NCI-H510A treated with DMSO at 0.1 percent for 48 hours (cell line): ENCODE measurements at regions not wholly inside any gene's neighbourhood (a gene's known extent, or its start where the extent isn't known, plus 50 kb on each side); places are given as distances from the start of the nearest gene placed in this dataset.
"Not testable (repeated sequence)": the region's sequence is repeated elsewhere in the genome, so short reads cannot be mapped to it uniquely, and the experiment has no call there.

Experiments
- DNase-seq: peaks from one replicate; lab custom pipeline; 2025; lab: John Stamatoyannopoulos, UW

DNA sequence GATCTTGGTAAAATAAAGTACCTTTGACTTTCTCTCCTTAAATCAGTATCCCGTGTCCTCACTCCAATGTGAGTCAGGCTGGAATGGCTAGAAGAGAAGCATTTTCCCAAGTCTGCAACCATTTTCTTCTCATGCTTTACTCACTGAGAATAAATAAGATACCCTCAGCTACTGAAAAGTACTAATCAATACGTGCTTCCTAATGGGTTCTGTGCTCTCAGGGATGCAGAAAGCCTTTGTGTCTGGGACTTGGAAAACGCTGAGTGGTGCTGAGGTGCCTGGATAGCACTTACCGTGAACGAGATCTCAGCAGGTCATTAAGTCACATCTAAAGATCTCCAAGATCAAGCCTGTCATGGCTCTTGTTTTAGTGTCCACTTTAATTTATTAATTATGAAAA, 672.3 kb upstream of the C16orf82 start:
- DNase-seq: no peak

DNA sequence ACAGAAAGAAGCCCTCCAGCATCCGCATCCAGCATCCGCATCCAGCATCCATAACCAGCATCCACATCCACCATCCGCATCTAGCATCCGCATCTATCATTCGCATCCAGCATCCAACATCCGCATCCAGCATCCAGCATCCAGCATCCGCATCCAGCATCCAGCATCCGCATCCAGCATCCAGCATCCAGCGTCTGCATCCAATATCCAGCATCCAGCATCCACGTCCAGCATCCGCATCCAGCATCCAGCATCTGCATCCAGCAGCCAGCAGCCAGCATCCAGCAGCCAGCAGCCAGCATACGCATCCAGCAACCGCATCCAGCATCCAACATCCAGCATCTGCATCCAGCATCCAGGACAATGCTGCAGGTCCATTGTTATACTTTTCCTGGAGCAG, 671.0 kb upstream of the C16orf82 start:
- no peak for DNase-seq

GRCh38 chr16:26396511-26397235, 670.1 kb upstream of the C16orf82 start:
- no peak for DNase-seq

GRCh38 chr16:26413780-26414179, 652.9 kb upstream of the C16orf82 start:
- DNase-seq: peak; percentile 25

DNA sequence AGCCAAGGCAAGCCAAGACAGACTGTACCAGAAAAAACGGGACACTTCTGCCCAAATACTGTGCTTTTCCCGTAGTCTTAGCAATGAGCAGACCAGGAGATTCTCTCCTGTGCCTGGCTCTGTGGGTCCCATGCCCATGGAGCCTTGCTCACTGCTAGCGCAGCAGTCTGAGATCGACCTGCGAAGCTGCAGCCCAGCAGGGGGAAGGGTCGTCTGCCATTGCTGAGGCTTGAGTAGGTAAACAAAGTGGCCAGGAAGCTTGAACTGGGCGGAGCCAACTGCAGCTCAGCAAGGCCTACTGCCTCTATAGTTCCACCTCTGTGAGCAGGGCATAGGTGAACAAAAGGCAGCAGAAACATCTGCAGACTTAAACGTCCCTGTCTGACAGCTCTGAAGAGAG, 647.3 kb upstream of the C16orf82 start:
- DNase-seq: peak; percentile 49

- no peak for DNase-seq
Observed at GRCh38 chr16:26430618-26431017, 636.1 kb upstream of the C16orf82 start.

DNA sequence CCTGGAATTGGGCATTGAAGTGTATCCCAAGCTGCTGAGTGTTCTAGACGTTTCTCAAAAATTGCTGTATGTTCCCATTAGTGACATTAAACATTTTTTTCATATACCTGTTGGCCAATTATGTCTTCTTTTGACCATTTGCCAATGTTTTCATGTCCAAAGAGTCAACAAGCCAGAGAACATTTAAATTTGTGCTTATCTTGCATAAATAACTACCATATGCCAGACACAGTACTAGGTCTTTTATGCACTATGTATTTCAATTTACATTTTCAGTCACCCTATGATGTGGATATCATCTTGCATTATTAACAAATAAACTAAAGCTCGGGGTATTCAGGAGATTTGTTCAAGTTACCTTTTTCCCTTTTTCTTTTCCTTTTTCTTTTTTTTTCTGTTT, 632.9 kb upstream of the C16orf82 start:
- no peak for DNase-seq

DNA sequence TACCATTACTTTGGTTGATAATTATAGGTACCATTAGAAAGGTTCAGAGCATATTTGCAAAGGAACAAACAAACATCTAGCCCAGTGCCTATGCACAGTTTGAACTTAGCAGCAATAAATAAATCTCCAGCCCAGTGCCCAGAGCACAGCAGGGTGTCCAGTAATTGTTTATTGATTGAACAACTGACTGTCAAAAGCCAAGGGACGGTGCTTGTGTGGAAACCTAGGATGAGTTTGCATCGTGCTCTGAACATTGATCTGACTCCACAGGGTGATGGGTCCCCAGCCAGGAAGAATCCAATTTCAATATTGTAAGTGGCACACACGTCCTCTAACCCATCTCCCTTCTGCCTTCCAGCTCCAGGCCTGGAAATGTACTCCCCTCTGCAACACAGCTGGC, 625.5 kb upstream of the C16orf82 start:
- peak; percentile 43 for DNase-seq

- no peak for DNase-seq
Observed at GRCh38 chr16:26442321-26442720, 624.4 kb upstream of the C16orf82 start.

DNA sequence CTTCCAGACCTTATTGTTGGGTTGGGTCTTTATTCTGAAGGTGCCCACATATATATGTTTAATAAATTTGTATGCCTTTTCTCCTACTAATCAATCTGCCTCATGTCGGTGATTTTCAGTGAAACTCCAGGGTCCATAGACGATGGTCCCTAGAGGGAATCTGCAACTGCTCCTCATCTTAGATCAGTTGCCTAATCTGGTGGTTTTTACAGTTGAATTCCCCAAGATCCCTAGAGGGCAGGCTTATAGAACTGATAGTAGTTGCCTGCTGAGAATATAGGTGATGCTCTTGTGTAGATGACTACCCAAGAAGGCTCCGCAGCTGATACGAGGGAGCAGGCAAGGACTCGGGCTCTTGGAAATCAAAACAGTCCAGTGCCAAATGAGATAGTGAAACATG, 619.2 kb upstream of the C16orf82 start:
- no peak for DNase-seq

GRCh38 chr16:26453215-26453614, 613.5 kb upstream of the C16orf82 start:
- DNase-seq: no peak

GRCh38 chr16:26454102-26454501, 612.6 kb upstream of the C16orf82 start:
- peak; percentile 20 for DNase-seq

GRCh38 chr16:26456074-26456473, 610.7 kb upstream of the C16orf82 start:
- DNase-seq: no peak

GRCh38 chr16:26457095-26457494, 609.6 kb upstream of the C16orf82 start:
- no peak for DNase-seq

DNA sequence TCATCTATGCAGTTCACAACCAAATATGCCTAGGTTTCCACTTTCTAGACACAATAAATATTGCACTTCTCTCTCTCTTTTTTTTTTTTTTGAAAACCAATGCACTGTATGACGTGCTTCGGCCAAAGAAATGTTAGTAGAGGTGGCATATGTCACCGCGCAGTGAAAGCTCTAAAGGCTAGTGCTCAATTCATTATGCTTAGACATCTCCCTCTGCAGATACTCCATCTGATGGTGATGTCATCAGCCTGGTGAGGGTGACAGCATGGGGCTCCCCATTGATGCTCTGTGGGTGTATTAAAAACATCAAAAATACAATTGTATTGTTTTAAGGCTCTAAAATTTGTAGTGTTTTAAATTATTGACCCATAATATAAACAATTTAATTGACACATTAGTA, 608.8 kb upstream of the C16orf82 start:
- no peak for DNase-seq

DNA sequence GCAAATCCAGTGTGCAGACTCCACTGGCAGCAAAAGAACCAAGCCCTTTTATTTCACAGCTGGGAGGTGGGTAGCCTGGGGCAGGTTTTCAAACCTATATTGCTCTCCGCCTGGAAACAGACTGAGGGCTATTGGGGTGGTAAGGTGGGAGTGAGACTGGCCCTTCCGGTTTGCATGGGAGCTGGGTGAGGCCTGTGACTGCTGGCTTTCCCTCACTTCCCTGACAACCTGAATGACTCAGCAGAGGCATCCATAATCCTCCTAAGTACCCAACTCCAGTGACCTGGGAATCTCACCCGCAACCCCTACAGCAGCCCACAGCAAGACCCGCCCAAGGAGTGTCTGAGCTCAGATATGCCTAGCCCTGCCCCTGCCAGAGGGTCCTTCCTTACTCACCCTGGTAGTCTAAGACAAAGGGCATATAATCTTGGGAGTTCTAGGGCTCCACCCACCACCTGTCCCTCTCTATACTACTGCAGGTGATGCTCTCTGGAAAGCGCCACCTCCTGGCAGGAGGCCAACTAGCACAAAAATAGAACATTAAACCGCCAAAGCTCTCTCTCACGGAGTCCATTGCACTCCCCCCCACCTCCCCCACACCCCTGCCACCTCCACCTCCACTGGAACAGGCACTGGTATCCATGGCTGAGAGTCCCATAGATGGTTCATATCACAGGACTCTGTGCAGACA, 602.0 kb upstream of the C16orf82 start:
- no peak for DNase-seq

DNA sequence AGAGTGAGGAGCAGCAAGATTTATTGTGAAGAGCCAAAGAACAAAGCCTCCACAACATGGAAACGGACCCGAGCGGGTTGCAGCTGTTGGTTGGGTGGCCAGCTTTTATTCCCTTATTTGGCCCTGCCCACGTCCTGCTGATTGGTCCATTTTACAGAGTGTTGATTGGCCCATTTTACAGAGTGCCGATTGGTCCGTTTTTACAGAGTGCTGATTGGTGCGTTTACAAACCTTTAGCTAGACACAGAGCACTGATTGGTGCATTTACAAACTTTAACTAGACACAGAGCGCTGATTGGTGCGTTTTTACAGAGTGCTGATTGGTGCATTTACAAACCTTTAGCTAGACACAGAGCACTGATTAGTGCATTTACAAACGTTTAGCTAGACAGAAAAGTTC, 592.3 kb upstream of the C16orf82 start:
- DNase-seq: not testable (repeated sequence)

DNA sequence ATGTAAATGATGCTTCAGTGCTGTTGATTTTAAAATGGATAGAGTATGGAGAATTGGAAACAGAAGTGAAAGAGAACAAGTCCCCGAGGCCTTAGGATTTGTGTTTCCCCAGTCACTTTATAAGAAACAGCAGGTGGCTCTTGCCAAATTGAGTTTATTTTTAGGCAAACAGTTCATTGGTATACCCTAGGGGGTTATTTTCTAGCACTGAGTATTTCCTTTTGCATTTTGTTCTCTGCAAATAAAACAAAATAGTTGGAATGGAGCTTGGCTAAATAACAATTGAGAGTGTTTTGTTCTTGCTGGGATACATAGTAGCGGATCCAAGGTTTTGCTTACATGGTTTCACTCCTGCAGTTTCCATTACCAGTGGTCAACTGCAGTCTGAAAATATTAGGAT, 591.1 kb upstream of the C16orf82 start:
- no peak for DNase-seq

DNA sequence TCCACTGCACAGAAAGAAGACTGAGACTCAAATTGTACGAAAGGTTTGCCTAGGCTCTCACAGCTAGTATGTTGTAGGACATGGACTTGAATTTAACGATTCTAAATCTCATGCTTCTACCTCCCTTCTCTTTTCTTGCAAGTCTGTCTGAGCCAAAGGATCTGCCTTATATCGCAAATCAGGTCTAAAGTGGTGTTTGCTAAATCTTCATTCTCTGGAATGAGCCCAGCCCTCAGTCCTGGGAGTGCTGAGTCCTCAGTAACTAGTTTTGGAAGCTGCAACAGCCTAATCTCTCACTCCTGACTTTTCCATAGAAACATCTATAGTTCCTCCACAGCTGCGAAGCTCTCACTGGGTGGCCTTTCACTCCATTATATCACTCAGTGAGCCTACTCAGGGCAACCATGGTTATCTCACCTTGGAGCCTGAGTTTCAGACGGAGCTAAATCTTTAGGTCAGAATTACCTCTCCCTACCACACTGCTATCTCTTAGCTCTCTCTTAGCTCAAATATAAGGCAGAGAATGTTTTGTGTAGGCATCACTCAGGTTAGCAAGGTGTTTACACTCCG, 575.5 kb upstream of the C16orf82 start:
- no peak for DNase-seq

DNA sequence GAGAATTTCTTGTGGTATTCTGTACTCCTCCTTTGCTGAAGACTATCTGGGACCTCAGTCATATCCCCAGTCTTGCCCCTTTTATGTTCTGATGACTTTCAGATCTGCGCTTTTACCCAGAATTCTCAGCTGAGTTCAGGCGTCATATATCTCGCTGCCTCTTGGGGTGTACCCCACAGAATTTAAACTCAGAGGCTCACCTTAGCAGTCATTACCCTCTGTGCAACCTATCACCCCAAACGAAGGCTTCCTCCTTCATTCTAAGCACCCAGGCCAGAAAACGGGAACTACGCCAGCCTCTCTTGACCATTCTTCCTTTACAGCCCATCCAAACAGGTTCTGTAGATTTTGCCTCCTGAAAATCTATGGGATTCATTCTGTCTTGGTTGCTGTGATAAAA, 574.8 kb upstream of the C16orf82 start:
- no peak for DNase-seq

DNA sequence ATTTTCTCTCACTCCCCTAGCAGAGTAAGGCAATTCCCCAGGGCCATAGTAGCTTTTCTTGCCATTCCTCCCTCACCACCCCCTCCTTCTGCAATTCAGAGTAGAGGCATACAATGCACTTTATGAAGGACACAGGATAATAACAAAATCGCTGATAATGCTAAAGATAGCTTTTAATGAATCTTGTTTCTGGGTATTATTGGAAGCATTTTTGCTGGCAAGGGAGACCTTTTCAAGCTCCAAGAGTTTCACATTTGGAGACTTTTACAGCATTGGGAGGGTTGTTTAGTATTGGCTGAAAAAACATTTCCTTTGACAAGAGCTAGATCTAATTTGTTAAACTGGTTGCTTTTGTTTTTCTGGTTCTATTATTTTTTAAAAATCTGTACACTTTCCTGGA, 573.0 kb upstream of the C16orf82 start:
- no peak for DNase-seq

- no peak for DNase-seq
Observed at GRCh38 chr16:26497896-26498295, 568.8 kb upstream of the C16orf82 start.

GRCh38 chr16:26500326-26500725, 566.4 kb upstream of the C16orf82 start:
- no peak for DNase-seq

- no peak for DNase-seq
Observed at GRCh38 chr16:26505496-26505895, 561.2 kb upstream of the C16orf82 start.
